ENCODE measurements at regions not wholly inside any gene's neighbourhood (a gene's known extent, or its start where the extent isn't known, plus 50 kb on each side); places are given as distances from the start of the nearest gene placed in this dataset.
A peak's percentile ranks its signal among the peaks of the same experiment; 100 is the strongest.

DNA sequence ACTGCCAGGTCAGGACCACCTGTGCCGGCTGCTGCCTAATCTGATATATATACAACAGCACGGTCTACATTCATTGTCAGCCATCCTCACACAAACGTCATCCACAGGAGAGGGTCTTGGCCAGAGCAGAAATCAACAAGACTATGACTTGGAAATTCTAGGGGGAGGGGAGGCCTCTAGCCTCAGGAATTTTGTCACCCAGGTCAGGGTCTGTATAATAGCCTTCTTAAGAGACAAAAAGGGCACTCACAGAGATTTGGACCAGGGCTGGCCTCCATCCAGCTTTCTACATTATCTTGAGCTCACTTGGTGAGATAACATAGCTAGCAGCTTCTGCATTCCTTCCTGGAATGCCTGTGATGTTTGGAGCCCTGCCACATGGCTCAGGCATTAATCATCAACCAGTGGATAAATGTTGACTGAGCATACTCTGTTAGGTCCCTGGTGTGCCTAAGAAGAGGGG, 50.4 kb upstream of the CTIF start:
- DNase-seq (ENCODE audit: low spot score): peak; percentile 54
- intact Hi-C loops (cut with DNase I): no loop called here
- no peak overlapping the region for H3K4me3 ChIP-seq
- no peaks in the 10 kb centered on the region for H3K27me3 ChIP-seq (replicated peaks; ENCODE audit: insufficient read depth)
- TF ChIP-seq CTCF (IDR thresholded peaks at IDR 0.05) (no peak), POLR2A (IDR thresholded peaks at IDR 0.05) (no peak), POLR2AphosphoS5 (IDR thresholded peaks at IDR 0.05) (peak; percentile 71)
- 51% methylated on average over 3 of the region's 3 CpGs for WGBS
- H3K27ac ChIP-seq: no peak overlapping the region
- H3K9me3 ChIP-seq: no peaks in the 10 kb centered on the region
- no peaks in the 10 kb centered on the region for H3K36me3 ChIP-seq
- H3K4me1 ChIP-seq (replicated peaks): peaks cover under 1% of the 10 kb centered on the region

DNA sequence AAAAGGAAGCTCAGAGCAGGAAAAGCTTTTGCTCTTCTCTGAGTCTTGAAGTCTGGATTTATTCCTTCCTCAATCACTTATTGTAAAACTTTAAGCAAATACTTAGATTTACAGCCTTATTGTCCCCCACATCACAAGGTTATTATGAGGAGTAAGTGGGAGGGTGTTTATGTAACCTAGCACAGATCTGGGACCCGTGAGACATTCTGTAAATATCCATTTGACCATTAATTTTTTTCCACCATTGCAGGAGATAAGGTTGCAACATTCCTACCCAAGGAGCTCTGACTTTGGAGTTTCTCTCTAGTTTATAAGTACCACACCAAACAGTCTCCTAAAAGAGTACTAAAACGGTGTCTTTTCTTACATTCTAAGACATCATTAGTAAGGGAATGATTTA, 52.1 kb upstream of the CTIF start:
- DNase-seq (ENCODE audit: low spot score): no peak
- Histone ChIP-seq H3K4me1 (replicated peaks) (no peaks in the 10 kb centered on the region), H3K27ac (no peak overlapping the region), H3K9me3 (no peaks in the 10 kb centered on the region), H3K27me3 (replicated peaks; ENCODE audit: insufficient read depth) (no peaks in the 10 kb centered on the region), H3K4me3 (no peak overlapping the region), H3K36me3 (no peaks in the 10 kb centered on the region)
- no peak for TF ChIP-seq POLR2A (IDR thresholded peaks at IDR 0.05)
- TF ChIP-seq CTCF (IDR thresholded peaks at IDR 0.05): no peak
- no peak for TF ChIP-seq POLR2AphosphoS5 (IDR thresholded peaks at IDR 0.05)
- 14% methylated on average over 2 of the region's 2 CpGs for WGBS
- intact Hi-C loops (cut with DNase I): no loop called here

- no peaks in the 10 kb centered on the region for H3K36me3 ChIP-seq
- intact Hi-C loops (cut with DNase I): no loop called here
- H3K4me1 ChIP-seq (replicated peaks): no peaks in the 10 kb centered on the region
- WGBS: 78% methylated on average over 5 of the region's 5 CpGs
- no peak overlapping the region for H3K4me3 ChIP-seq
- no peaks in the 10 kb centered on the region for H3K9me3 ChIP-seq
- no peak for TF ChIP-seq CTCF (IDR thresholded peaks at IDR 0.05)
- no peak for TF ChIP-seq POLR2AphosphoS5 (IDR thresholded peaks at IDR 0.05)
- no peak for TF ChIP-seq POLR2A (IDR thresholded peaks at IDR 0.05)
- H3K27me3 ChIP-seq (replicated peaks; ENCODE audit: insufficient read depth): no peaks in the 10 kb centered on the region
- no peak for DNase-seq (ENCODE audit: low spot score)
- no peak overlapping the region for H3K27ac ChIP-seq
Observed at GRCh38 chr18:48485828-48486405, 52.9 kb upstream of the CTIF start.

GRCh38 chr18:48481092-48481491, 57.7 kb upstream of the CTIF start:
- no peak overlapping the region for H3K4me3 ChIP-seq

More at GRCh38 chr18:48481092-48481491, 57.7 kb upstream of the CTIF start:
- H3K27ac ChIP-seq: no peak overlapping the region
- no peaks in the 10 kb centered on the region for H3K4me1 ChIP-seq (replicated peaks)
- H3K9me3 ChIP-seq: no peaks in the 10 kb centered on the region
- H3K27me3 ChIP-seq (replicated peaks; ENCODE audit: insufficient read depth): no peaks in the 10 kb centered on the region
- no peak for TF ChIP-seq CTCF (IDR thresholded peaks at IDR 0.05)
- TF ChIP-seq POLR2AphosphoS5 (IDR thresholded peaks at IDR 0.05): no peak
- no peak for TF ChIP-seq POLR2A (IDR thresholded peaks at IDR 0.05)
- 83% methylated on average over 2 of the region's 2 CpGs for WGBS
- no peaks in the 10 kb centered on the region for H3K36me3 ChIP-seq
- intact Hi-C loops (cut with DNase I): no loop called here
- no peak for DNase-seq (ENCODE audit: low spot score)
